H1 (cell line): ENCODE measurements at regions not wholly inside any gene's neighbourhood (a gene's known extent, or its start where the extent isn't known, plus 50 kb on each side); places are given as distances from the start of the nearest gene placed in this dataset.

Experiments
- CBX5 ChIP-seq: fragments of 300-800, 300-1000 bp; sonication (generic); IDR thresholded peaks from 2 replicates; pipeline ENCODE4 v1.7.1; 2016; ENCODE audit warnings: antibody characterized with exemption, low read length, low read depth
- CEBPB ChIP-seq: IDR thresholded peaks from 2 replicates; pipeline ENCODE4 v1.6.1; 2012; ENCODE audit warnings: low read depth, low read length
- CTCF ChIP-seq, 3 experiments: IDR thresholded peaks; 1 replicate in 2 of 3; 2 replicates in 1 of 3; pipeline versions ENCODE4 v1.5.1 to v1.6.1; 2011; ENCODE audit warnings: low read length in 3 of 3, mild to moderate bottlenecking in 3 of 3, inconsistent platforms in 2 of 3, low read depth in 1 of 3, moderate library complexity in 1 of 3; ENCODE audit not compliant: insufficient read depth in 1 of 3; ENCODE audit errors: control extremely low read depth in 1 of 3
- EZH2 ChIP-seq: fragments of 200-600 bp; sonication (generic); IDR thresholded peaks from 2 replicates; pipeline ENCODE4 v1.7.1; 2012; ENCODE audit warnings: low read depth, mild to moderate bottlenecking, moderate library complexity, low read length, inconsistent platforms; ENCODE audit not compliant: severe bottlenecking
- GABPA ChIP-seq: IDR thresholded peaks from 2 replicates; pipeline ENCODE4 v1.6.1; 2011; ENCODE audit warnings: mild to moderate bottlenecking, low read length, moderate library complexity, borderline replicate concordance; ENCODE audit not compliant: insufficient read depth
- JUN ChIP-seq: IDR thresholded peaks from 2 replicates; pipeline ENCODE4 v1.6.1; 2011; ENCODE audit warnings: low read depth, mild to moderate bottlenecking, improper control_type of control experiment, low read length
- KDM5A ChIP-seq: fragments of 200-600 bp; IDR thresholded peaks from 2 replicates; pipeline ENCODE4 v1.7.1; 2012; ENCODE audit warnings: mild to moderate bottlenecking, low read length, inconsistent platforms, mixed read lengths
- MAX ChIP-seq: IDR thresholded peaks from 2 replicates; pipeline ENCODE4 v1.6.1; 2012; ENCODE audit warnings: inconsistent platforms
- POLR2A ChIP-seq, 2 experiments: IDR thresholded peaks; 1 replicate in 1 of 2; 2 replicates in 1 of 2; pipeline ENCODE4 v1.6.1; 2011; ENCODE audit warnings: low read depth in 2 of 2, low read length in 2 of 2, mild to moderate bottlenecking in 2 of 2; ENCODE audit errors: control extremely low read depth in 1 of 2
- POLR2AphosphoS5 ChIP-seq: IDR thresholded peaks from 2 replicates; pipeline ENCODE4 v1.6.1; 2011; ENCODE audit warnings: low read depth, low read length
- RFX5 ChIP-seq: IDR thresholded peaks from 2 replicates; pipeline ENCODE4 v1.6.1; 2011; ENCODE audit warnings: low read depth, low read length, improper control_type of control experiment, borderline replicate concordance
- TCF12 ChIP-seq: IDR thresholded peaks from 2 replicates; pipeline ENCODE4 v1.6.1; 2011; ENCODE audit warnings: low read depth, mild to moderate bottlenecking, low read length
- TEAD4 ChIP-seq: IDR thresholded peaks from 2 replicates; pipeline ENCODE4 v1.6.1; 2012; ENCODE audit warnings: low read depth, low read length, inconsistent platforms, mixed read lengths
- YY1 ChIP-seq: IDR thresholded peaks from 2 replicates; pipeline ENCODE4 v1.6.1; 2011; ENCODE audit warnings: low read depth, mild to moderate bottlenecking, low read length

- TF ChIP-seq CBX5 (no peak), TEAD4 (no peak), CTCF (IDR thresholded peaks at IDR 0.05; ENCODE audit: control extremely low read depth in 1 of 3, insufficient read depth in 1 of 3, low read depth in 1 of 3, low read length in 3 of 3) (no peak), CEBPB (no peak), POLR2AphosphoS5 (no peak), POLR2A (IDR thresholded peaks at IDR 0.05; ENCODE audit: control extremely low read depth in 1 of 2, low read depth in 2 of 2, low read length in 2 of 2) (no peak), EZH2 (no peak), YY1 (no peak), MAX (no peak), RFX5 (no peak), GABPA (no peak), TCF12 (no peak), JUN (no peak), KDM5A (no peak)
Measured at GRCh38 chr3:80351201-80351600, 583.4 kb upstream of the ROBO1 start.
